ENCODE measurements at regions not wholly inside any gene's neighbourhood (a gene's known extent, or its start where the extent isn't known, plus 50 kb on each side); places are given as distances from the start of the nearest gene placed in this dataset.

GRCh38 chr7:88458946-88459345 lies 152.3 kb upstream of the STEAP4 start:
- Histone ChIP-seq H3K4me1 (ENCODE audit: insufficient read depth) (no peaks in the 10 kb centered on the region), H2AFZ (no peak overlapping the region), H3K36me3 (ENCODE audit: insufficient read depth) (no peaks in the 10 kb centered on the region), H3K9me2 (ENCODE audit: insufficient read depth) (no peaks in the 10 kb centered on the region), H3K4me2 (no peak overlapping the region), H4K20me1 (replicated peaks; ENCODE audit: insufficient read depth) (no peaks in the 10 kb centered on the region), H3K79me2 (replicated peaks; ENCODE audit: insufficient read depth) (no peaks in the 10 kb centered on the region), H3K27me3 (ENCODE audit: insufficient read depth) (no peaks in the 10 kb centered on the region), H3K27ac (ENCODE audit: low read depth) (no peak overlapping the region), H3K4me3 (no peak overlapping the region), H3F3A (replicated peaks; ENCODE audit: low read depth) (no peaks in the 10 kb centered on the region)
- H3K4me1 Mint-ChIP-seq = peaks cover 2% of the 10 kb centered on the region; the same call in 1 of the 3 replicates
- H3K27me3 Mint-ChIP-seq (ENCODE audit: insufficient read depth, low read depth, poor library complexity) = no peaks in the 10 kb centered on the region
- H3K4me3 Mint-ChIP-seq = no peak overlapping the region
- DNase-seq (ENCODE audit: low spot score) = no peak
- no peak for TF ChIP-seq STAT1 (IDR thresholded peaks at IDR 0.05; ENCODE audit: unreplicated experiment)
- TF ChIP-seq ZNF331 (CRISPR knock-in tag; IDR thresholded peaks at IDR 0.05; ENCODE audit: low read depth) = no peak
- no peak for TF ChIP-seq ETS1 (IDR thresholded peaks at IDR 0.05)
- no peak for TF ChIP-seq CTCF (conservative IDR thresholded peaks at IDR 0.05; ENCODE audit: low read depth in 2 of 2)
- no peak for TF ChIP-seq CREB1 (CRISPR knock-in tag; IDR thresholded peaks at IDR 0.05; ENCODE audit: low read depth)
- no peak for TF ChIP-seq ZNF114 (CRISPR knock-in tag; IDR thresholded peaks at IDR 0.05)
- TF ChIP-seq REST (IDR thresholded peaks at IDR 0.05; ENCODE audit: unreplicated experiment) = no peak
- no peak overlapping the region for H3K27ac Mint-ChIP-seq
- H3K36me3 Mint-ChIP-seq (ENCODE audit: low read depth) = no peaks in the 10 kb centered on the region
- no peaks in the 10 kb centered on the region for H3K9me3 Mint-ChIP-seq
- no peak for ATAC-seq

GRCh38 chr7:88458279-88458678 lies 151.6 kb upstream of the STEAP4 start:
- no peak overlapping the region for H3K4me3 Mint-ChIP-seq
- H3K36me3 ChIP-seq (ENCODE audit: insufficient read depth) = no peaks in the 10 kb centered on the region
- H3K4me3 ChIP-seq = no peak overlapping the region
- H3K27ac ChIP-seq (ENCODE audit: low read depth) = no peak overlapping the region
- H2AFZ ChIP-seq = no peak overlapping the region
- H3K4me2 ChIP-seq = no peak overlapping the region
- no peaks in the 10 kb centered on the region for H3K79me2 ChIP-seq (replicated peaks; ENCODE audit: insufficient read depth)
- no peaks in the 10 kb centered on the region for H3F3A ChIP-seq (replicated peaks; ENCODE audit: low read depth)
- no peaks in the 10 kb centered on the region for H3K4me1 Mint-ChIP-seq
- ATAC-seq (no peak), DNase-seq (ENCODE audit: low spot score) (no peak)
- no peaks in the 10 kb centered on the region for H3K27me3 Mint-ChIP-seq (ENCODE audit: insufficient read depth, low read depth, poor library complexity)
- no peaks in the 10 kb centered on the region for H3K4me1 ChIP-seq (ENCODE audit: insufficient read depth)
- no peaks in the 10 kb centered on the region for H4K20me1 ChIP-seq (replicated peaks; ENCODE audit: insufficient read depth)
- H3K9me2 ChIP-seq (ENCODE audit: insufficient read depth) = no peaks in the 10 kb centered on the region
- H3K27me3 ChIP-seq (ENCODE audit: insufficient read depth) = no peaks in the 10 kb centered on the region
- H3K27ac Mint-ChIP-seq = no peak overlapping the region
- no peaks in the 10 kb centered on the region for H3K9me3 Mint-ChIP-seq
- H3K36me3 Mint-ChIP-seq (ENCODE audit: low read depth) = no peaks in the 10 kb centered on the region
- TF ChIP-seq POLR2AphosphoS5 (IDR thresholded peaks at IDR 0.05; ENCODE audit: low read depth) = no peak
- no peak for TF ChIP-seq ZNF462 (CRISPR knock-in tag; IDR thresholded peaks at IDR 0.05)
- TF ChIP-seq EZH2 (IDR thresholded peaks at IDR 0.05; ENCODE audit: low read depth, unreplicated experiment) = no peak
- no peak for TF ChIP-seq STAT1 (IDR thresholded peaks at IDR 0.05; ENCODE audit: unreplicated experiment)
- no peak for TF ChIP-seq ZNF331 (CRISPR knock-in tag; IDR thresholded peaks at IDR 0.05; ENCODE audit: low read depth)
